Inferior parietal cortex (tissue), 1 donor: ENCODE measurements at regions not wholly inside any gene's neighbourhood (a gene's known extent, or its start where the extent isn't known, plus 50 kb on each side); places are given as distances from the start of the nearest gene placed in this dataset.
"Not testable (repeated sequence)": the region's sequence is repeated elsewhere in the genome, so short reads cannot be mapped to it uniquely, and the experiment has no call there.

Source experiments
- DNase-seq: peaks from one replicate; pipeline ENCODE4 v3.0.0-alpha.2; 2016; ENCODE audit errors: extremely low spot score

DNA sequence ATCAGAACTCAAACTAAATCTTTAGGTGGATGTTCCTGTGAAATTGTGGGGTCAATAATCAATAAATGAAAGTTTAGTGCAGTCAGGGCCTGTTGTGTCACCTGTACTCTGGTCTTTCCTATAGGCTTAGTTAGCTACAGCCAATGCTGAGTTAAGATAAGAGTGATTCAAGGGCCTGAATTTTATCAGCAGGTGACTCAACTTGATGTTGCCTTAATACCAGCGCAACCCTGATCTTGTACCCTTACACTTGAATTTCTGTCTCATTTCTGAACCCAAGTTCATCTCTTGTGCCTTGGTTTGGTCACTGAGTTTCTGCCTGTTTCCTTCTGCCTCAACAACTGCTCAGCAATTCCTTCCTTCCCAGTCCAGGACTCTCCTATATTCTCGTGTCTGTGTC, 157.0 kb upstream of the E2F7 start:
- no peak for DNase-seq

DNA sequence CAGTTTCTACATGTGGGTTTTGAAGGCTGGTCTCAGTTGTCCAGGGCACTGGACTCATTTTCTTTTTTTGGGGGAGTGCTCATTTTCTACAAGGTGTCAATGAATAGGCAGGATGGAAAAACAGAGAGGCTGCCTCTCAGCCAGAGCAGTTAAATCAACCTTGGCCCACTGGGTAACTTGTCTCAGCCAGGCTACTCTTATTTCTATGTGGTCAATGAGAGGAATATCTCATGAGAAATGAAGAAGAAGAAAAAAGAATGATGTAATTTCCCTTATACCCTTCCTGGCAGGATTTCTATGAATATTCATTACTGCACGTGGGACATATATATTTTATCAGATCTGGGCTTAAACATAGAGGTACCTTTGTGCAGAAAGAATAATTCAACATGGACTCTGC, 155.2 kb upstream of the E2F7 start:
- no peak for DNase-seq

DNA sequence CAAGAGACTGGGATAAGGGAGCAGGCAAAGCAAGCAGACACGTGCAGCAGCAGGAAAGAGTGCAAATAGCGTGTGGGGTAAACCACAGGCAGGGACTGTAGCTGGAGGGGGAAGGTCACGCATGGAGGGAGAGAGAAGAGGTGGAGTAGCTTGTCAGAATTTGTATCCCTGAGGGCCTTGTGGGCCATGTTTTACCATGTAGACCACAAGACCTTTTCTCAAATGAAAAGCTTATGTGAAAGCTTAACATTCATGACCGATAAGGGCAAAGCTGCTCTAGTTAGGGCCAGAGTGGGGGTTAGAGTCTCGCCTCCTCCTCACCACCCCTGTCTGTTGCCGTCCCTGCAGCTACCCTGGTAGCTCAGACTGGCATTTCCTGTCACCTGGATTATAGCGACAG, 152.9 kb upstream of the E2F7 start:
- DNase-seq = no peak

DNA sequence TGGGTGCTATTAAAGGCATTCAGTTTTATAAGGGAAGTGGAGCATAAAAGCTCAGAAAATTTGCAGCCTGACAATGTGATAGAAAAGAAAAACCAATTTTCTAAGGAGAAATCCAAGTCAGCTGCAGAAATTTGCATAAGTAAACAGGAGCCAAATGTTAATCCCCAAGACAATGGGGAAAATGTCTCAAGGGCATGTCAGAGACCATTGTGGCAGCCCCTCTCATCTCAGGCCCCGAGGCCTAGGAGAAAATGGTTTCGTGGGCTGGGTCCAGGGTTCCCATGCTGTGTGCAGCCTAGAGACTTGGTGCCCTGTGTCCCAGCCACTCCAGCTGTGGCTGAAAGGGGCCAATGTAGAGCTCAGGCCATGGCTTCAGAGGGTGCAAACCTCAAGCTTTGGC, 150.8 kb upstream of the E2F7 start:
- DNase-seq = not testable (repeated sequence)

DNA sequence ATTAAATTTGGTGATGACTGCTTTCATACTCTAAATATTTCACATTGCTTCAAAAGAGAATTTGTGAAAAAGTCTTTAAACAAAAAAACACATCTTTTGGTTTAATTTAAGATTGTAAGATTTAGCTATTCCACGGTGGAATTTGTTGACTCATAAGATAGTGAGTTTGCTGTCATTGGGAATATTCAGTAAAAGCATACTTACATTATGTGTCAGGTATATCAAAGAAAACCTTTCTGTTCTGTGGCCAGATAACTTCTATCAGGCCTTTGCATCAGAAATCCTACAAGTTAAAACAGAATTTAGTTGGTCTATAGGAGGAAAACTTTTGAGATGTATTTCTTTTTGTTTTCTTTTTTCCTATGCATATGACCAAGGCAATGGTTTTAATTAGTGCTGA, 148.8 kb upstream of the E2F7 start:
- DNase-seq = no peak

DNA sequence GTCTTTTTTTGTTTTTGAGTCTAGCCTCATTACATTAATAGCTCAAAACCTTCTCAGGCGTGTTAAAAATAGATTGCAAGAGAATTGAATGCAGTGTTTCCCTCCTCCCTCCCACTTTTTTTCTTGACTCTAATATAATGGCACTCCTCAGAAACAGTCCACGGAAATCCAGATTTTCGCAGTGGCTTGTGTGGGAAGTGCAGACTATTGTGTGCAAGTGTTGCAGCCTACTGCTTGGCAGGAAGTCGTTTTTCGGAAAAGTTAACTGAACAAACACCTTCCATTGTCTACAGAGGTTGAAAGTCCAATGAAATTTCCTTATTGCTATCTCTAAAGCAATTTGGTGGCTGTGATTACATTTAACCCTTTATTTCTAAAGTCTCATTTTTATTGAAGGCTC, 147.9 kb upstream of the E2F7 start:
- DNase-seq = peak; percentile 35

DNA sequence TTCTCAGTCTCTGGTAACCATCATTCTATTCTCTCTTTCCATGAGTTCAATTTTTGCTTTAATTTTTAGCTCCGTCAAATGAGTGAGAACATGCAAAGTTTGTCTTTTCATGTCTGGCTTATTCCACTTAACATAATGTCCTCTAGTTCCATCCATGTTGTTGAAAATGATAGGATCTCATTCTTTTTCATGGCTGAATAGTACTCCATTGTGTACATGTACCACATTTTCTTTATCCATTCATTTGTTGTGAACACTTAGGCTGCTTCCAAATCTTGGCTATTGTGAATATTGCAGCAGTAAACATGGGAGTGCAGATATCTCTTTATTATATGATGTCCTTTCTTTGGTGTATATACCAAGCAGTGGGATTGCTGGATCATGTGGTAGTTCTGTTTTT, 145.4 kb upstream of the E2F7 start:
- no peak for DNase-seq

DNA sequence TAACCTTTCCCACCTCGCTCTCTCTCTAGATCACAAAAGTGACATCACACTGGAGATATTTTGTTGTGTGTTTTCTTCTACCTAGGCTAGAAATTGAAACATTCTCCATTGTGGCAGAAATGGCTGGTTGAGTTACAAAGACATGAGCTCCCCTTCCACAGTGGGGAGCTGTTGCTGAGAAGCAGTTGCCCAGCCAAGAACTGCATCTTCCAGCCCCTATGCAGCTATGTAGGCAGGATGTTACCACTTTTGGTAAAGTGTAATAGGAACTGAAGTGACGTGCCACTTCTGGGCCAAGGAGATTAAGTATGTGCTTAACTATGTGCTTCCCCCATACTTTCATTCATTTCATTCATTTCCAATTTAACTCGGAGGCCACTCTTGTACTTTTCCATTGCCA, 138.7 kb upstream of the E2F7 start:
- no peak for DNase-seq

DNA sequence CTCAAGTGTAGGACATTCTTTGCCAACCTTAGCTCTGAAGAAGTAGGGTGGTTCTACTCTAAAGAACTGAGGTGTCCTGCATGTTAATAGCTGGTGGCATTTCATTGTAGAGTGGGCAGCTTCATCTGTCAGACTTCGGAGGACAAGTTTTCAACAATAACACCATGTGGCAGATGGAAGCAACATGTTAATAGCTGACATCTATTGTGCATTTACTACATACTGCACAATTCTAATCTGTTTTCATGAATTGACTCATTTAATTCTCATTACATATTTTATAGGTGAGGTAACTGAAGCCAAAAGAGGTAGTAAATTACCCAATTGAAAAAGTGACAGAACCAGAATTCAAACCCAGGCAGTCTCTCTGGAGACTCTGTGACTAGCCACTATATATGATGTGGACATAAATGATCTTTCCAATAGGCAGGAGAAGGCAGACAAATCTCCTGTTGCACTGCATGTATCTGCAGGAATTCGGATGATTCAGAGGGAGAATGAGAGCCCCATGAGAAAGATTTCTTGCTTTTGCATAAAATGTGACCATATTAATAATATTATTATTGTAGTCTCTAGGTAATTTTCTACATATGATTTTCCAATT, 137.2 kb upstream of the E2F7 start:
- DNase-seq = no peak

DNA sequence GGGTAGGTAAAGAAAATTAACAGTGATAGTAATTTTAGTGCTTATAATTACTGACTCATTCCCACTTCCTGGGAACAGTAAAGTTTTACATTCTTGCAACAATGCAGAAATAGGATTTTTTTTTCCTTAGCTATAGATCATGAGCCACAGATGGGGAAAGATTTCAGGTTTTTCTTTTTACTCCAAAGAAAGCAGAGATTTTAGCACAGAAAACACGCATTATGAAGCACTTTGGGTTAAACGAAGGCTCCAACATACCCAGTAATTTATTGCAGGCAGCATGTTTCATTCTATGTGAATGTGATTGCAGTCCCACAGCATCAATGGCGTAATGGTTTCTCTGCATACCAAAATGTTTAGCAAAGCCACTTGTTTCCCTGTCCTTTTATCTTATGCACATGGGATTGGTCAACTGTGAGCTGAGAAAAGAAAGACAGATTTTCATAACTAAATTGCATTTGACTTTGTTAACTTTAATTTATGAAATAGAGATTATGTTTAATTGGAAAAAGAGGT, 124.6 kb upstream of the E2F7 start:
- DNase-seq = no peak

DNA sequence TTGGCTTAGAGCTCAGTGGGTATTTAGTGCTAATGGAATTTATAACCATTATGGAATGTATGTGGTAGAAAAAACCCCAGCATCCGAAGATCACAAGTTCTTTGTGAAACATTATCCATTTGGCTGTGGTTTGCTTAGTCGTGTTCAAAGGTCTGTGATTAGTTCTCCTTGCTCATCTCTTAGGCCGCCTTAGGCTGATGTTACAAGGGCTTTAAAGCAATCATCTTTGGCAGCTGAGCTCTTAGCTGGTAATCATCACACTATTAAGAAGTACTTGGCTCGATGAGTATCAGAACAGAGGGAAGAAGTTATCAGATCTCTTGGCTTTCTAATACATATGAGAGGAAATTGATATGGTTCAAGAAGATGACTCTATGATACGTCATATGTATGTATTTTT, 124.1 kb upstream of the E2F7 start:
- DNase-seq = no peak

DNA sequence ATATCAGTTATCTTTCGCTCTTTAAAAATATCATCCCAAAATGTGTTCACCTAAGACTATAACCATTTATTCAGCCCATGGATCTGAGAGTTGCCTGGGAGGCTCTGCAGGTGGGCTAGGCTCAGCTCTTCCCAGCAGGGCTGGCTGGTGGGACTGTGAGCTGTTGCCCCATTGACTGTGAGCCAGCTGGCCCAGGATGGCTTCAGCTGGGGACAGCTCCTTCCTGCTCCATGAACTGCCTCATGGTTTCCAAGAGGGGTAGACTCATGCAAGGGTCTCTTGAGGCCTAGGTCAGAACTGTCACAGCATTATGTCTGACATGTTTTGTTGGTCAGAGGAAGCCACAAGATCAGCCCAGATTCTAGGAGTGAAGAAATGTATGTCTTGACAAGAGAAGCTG, 114.1 kb upstream of the E2F7 start:
- DNase-seq = no peak

DNA sequence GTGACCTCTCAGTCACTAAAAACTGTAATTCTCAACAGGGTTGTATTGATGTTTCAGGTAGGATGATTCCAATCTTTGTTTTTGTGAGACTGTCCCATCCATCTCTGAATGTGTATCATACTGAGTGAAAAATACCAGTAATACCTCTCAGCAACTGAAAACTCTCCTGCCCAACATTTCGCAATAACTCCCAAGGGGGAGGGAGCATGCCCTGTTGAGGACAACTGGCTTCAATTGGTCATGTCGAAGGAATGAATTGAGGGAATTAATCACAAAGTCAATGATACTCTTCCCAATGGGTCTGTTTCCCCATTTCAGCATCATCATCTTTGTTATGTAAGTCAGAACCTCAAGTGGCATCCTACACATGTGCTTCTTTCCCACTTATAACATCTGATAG, 102.4 kb upstream of the E2F7 start:
- no peak for DNase-seq

DNA sequence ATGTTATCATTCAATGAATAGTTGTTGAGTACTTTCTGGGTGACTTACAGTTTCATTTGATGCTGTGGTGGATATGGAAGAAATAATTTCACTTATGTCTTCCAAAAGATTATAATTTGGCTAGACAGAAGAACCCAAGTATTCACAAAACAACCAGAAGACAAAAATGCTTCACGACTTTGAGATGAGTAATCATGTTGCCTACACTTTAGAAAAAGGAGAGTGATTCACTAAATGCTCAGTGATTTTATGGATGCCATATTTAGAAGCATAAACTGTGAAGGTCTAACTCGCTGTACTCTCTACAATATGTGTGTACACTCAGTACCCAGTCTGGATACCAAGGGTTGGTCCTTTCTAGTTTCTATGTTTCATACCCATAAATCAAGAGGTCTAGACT, 101.3 kb upstream of the E2F7 start:
- peak; percentile 51 for DNase-seq

DNA sequence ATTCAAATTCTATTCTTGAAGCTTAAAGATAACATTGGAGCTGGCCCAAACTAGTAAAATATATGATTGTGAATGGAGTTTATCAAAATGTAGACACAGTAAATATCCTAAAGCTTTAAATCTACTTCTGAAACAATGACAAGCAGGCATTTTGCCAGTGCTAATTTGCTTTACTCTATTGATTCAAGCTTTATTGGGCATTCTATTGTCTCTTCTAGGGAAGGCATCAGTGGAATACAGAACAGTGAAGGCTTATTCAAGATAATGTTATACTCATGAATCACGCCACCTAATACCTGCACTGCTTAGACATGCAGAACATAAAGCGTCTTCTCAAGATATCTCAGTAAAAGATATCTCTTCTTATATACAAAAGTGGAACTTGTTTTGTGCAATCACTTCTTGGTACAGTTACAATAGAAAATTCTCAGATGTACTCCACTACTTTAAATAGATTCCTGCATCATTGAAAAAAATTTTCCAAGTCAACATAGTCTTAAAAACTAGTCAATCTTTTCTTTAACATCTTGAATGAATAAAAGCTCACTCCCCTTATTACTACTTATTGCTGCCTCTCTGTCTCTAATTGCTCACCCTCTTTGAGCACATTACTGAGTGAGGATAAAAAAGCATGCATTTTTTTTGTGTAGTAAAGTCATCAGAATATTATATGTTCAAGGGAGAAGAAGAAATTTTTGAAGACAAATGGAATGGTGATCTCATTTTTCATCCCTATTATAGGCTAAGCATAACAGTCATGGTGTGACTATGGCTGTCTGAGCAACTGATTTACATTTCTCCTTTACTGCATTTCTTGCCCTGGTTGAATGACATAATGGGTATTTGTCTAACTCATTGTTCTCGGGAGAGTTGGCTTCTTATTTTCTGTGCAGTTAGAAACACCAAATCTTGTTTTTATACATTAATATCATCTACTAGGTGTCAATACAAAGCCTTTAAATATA, 98.0 kb upstream of the E2F7 start:
- no peak for DNase-seq

DNA sequence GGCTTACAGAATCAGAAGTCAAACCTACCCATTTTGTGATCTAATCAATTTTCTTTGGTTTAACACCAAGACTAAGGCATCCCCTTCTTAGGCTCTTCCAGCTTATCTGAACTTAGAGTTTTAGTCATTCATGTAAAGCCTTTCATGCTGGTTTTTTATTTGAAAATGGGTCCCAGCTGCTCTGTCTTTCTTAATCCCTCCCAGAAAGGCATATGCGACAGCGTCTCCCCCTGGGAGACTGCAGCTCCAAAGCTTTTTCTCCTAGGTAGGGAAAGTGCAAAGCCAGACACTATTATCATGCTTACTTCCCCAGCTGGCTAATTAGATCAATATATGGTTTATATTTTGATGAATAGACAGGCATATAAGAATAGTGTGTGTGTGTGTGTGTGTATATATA, 96.6 kb upstream of the E2F7 start:
- DNase-seq = no peak

DNA sequence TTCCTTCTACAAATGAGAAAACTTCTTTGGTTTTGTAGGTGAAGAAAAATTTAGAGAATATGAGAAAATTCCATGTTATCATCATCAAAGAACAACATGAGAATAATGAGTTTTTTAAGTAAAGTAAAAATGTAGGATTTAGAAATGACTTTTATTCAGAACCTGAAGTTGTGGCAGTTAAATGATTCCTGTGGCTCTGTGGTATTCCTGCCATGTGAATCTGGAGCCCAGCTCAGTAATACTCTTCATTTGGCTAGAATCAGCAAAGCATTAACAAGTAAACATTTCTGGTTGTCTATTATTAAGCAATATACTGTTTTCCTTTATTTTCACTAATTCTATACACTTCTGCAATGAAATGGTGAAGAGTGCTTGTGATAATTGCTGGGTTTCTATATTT, 95.6 kb upstream of the E2F7 start:
- DNase-seq = no peak

DNA sequence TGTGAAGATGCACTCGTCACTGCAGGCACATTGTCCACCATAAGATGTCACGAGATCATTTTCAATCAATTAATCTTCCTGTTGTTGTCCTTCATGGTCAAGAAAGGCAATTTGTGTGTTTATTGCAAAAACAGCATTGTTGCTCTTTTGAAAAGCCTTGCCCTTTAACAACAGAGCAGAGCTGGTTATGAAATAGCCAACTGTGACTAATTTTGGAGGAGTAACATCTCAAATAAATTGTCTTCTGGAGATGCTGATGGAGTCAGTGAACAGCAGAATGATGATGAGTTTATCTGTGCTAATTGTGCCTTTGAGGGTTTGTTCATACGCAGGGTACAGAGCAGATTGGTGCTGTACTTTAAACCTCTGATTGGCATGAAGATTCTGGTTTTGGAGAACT, 88.3 kb upstream of the E2F7 start:
- DNase-seq = no peak

DNA sequence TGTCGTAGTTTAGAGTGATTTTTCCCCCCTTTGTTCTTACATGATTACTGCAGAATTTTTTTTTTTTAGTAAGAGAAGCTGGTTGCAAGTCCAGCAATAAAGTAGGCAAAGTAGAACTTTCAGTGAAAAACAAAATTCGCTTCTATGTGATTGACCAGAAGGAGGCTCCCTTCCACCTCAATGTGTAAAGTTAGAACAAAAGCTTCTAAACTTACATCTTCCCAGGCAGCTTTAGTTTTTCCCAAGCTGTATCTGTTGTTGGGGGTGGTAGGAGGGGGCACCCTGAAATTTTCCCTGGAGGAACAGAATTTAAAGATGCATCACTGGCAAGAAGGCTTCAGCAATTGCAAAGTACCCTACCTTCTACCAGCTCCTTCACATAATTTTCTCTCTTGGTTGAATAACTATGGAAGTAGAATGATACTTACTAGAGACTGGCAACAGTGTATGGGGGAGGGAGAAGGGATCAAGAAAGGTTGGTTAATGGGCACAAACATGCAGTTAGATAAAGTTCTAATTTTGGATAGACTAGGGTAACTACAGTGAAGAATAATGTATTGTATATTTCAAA, 87.3 kb upstream of the E2F7 start:
- peak; percentile 64 for DNase-seq

DNA sequence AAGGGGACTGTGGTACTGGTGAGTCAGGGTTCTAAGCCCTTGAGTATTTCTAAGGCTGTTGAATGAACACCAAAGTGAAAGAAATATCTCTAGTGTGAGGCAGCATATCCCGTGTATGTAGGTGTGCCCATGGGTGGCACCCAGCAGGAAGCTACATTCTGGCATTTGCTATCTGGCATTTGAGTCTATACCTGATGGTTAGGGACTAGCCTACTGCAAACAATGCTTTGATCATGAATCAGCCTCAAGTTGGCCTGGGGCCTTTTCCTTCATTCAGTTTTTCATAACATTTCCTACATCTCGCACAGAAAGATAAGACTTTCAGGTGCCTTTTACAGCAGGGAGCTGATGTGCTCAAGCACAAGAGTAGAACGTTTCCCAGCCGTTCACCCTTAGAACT, 85.7 kb upstream of the E2F7 start:
- no peak for DNase-seq

DNA sequence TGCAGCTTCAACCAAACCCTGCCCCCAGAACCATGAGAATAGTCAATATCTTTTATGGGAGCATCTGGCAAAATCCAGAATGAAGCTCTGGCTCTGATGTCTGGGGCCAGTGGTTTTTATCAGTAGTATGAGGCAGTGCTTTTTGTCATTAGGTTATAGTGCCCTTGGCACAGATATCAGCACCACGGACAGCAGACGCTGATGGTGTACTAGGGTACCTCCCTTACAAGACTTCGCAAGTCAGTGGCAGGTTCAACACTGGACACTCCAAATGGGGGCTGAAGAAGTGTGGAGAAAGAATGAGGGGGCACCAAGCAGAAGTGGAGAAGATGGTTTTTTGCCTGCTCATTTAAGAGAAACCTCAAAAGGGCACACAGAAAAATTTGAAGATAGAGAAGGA, 68.2 kb upstream of the E2F7 start:
- no peak for DNase-seq

DNA sequence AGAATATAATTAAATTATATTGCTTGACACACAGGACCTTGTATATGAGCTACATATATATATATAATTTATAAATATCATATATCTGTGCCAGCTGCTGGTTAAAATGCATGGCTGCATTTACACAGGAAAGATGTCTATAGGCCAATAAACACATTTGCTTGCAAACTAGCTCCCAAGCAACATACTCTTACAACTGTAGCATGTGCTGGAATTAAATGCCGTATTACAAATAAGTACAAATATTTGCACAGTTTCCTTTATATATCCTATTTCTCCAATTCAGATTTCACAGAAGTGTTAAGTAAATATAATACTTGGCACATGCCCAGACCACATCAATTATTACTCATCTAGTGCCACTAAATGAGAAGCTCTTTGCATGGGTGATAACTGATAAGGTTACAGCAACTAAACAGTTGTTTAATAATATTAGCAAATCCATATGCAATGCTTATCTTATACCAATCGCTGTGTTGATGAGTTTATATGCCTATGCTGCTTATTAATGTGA, 66.7 kb upstream of the E2F7 start:
- DNase-seq = no peak

DNA sequence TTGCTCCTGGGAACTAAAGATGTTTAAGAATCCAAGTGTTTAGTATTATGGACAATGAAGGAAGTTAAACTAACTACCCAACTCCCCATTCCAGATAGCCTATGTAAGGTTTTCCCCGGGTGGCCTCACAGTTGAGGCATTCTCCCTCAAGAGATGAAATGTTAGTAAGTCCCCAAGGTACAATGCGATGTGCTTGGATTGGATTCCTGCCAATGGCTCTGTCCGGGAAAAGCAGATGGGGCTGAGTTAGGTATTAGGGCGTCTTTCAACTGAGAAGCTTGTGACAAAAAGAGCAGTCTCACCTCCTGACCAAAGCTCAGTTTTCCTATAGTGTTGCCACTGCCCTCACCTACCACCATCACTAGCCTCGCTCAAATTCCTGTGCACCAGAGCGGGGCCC, 64.8 kb upstream of the E2F7 start:
- no peak for DNase-seq
